Skeletal muscle cell (primary cell): ENCODE measurements at regions not wholly inside any gene's neighbourhood (a gene's known extent, or its start where the extent isn't known, plus 50 kb on each side); places are given as distances from the start of the nearest gene placed in this dataset.

Experiments
- DNase-seq: peaks from one replicate; pipeline ENCODE4 v3.0.0-alpha.2; 2010; ENCODE audit warnings: low read depth
- H3K4me3 ChIP-seq: 2 replicates; pipeline ENCODE4 v1.5.1; 2011; ENCODE audit warnings: low read depth, mild to moderate bottlenecking, control low read depth, low read length, moderate library complexity

DNA sequence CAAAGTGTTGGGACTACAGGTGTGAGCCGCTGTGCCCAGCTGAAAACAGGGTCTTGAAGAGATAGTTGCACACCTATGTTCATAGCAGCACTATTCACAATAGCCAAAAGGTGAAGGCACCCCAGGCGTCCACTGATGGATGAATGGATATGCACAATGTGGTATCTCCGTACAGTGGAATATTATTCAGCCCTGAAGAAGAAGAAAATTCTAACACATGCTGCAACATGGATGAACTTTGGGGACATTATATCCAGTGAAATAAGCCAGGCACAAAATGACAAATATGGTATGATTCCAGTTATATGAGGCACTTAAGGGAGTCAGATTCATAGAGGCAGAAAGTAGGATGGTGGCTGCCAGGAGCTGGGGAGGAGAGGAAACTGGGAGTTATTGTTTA, 137.6 kb upstream of the WNT4 start:
- H3K4me3 ChIP-seq = no peak overlapping the region
- DNase-seq = no peak

DNA sequence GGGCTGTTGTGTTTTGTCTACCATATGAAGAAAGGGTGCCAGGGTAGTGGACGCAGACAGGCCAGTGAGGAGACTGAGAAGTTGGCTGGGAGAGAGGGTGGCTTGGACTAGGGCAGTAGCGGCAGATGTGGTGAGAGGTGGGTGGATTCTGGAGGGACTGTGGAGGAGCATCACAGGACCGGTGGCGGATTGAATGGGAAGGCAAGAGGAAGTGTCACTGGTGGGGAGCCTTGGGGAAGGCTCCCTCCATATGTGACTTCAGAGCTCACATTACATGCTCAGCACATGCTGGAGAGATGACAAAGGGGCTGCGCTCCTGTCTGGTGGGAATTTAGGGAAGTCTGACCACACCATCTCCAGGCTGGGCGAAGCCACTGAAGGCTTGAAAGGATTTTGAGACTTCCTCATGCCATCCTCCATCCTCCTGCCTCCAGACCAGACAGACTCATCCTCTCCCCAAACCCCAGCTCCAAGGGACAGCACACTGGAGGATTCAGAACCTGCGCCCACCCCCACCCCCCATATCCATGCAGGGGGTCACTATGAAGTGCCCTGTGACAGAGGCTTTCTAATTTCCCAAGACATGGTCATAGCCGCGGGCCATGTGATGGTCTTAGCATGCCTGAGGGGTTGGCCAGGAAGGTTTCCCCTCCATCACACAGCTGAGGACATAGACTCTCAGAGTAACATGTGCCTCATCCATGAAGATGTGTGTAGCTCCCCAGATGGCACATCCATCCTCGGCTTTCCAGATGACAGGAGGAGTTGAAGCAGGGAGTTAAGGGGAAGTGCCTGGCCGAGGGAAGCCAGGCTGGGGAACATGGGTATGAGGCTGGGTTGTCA, 138.8 kb upstream of the WNT4 start:
- DNase-seq = no peak

DNA sequence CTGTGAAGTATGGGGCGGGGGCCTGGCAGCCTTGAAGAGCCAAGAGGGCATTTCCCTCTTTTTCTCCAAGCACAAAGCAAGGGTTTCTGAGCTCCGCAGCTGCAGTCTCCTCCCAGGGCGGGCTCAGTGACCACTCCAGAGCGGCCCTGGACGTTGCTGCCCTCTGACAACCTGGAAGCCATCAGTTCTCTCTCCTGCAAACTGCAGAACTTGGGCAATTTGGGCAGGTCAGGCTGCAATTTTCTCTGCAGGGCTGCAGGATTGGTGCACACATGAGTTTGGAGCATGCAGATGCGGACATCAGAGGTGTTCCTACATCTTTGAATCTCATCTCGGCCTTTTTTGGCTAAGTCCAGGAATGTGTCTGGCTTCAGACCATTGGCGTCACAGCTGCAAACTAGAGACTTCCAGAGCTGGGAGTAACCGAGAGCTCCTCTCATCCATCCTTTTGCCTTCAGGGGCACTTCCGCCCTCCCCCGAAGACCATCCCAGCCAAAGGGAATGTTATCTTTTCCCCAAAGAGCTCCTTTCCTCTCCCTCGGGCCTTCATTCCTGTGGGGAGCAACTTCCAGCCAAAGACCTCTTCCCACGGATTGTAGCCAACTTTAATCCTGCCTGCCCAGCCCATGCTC, 139.6 kb upstream of the WNT4 start:
- no peak for DNase-seq
- H3K4me3 ChIP-seq = no peak overlapping the region

More for the DNA sequence above, 138.8 kb upstream of the WNT4 start:
- no peak overlapping the region for H3K4me3 ChIP-seq

DNA sequence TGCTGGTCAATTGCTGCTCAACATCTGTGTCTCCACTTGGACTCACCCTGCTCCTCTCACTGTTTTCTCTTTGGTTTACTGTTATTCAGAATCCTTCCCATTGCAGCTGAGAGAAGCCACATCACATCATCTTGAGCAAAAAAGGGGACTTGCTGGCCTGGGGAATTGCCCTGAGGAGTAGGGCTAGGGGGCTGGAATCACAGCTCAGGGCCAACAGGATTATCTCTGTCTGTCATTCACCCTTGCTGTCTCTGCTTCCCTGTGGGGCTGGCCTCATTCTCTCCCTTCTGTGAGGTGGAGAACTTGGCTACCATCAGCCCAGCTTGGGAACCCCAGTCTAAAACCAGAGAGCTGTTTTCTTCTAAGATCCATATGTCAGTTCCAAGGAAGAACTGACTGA, 140.7 kb upstream of the WNT4 start:
- H3K4me3 ChIP-seq = no peak overlapping the region
- no peak for DNase-seq

DNA sequence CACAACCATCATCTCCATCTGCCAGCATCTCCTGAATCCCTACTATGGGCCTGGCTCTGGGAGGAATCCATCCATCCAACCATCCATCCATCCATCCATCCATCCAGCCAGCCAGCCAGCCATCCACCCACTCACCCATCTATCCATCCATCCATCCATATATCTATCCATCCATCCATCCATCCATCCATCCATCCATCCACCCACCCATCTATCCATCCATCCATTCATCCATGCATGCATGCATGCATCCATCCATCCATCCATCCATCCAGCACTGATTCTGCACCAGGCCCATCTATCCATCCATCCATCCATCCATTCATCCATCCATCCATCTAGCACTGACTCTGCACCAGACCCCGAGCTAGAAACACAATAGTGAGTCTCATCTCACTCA, 141.3 kb upstream of the WNT4 start:
- H3K4me3 ChIP-seq = no peak overlapping the region
- no peak for DNase-seq

DNA sequence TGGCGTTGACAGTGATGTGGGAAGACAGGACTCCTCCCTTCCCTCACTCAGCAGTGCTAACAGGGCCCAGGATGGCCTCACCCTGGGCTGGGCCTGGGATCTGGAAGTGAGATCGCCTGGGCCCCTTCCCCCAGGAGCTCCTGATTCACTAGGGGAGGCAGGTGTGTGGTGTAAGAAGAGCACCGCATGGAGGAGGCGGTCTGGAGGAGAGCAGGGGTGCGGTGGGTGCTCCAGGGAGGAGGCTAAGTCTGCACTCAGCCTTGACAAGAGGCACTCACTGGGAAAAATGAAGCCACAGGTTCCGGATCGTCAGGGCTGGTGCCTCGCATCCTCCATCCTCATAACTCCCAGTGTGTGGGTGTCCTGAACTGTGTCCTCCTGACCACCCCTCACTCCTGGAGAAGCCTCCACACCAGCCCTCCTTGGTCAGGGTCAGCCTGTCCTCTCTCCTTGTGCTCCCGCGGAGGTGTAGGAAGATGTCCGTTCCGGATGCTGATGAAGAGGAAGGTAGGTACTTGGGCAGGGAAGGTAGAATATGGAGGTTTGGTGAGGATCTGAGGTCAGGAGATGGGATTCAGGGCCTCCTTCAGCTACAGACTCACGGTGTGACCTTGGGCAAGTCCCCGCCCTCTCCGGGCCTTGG, 142.1 kb upstream of the WNT4 start:
- H3K4me3 ChIP-seq = no peak overlapping the region
- no peak for DNase-seq

DNA sequence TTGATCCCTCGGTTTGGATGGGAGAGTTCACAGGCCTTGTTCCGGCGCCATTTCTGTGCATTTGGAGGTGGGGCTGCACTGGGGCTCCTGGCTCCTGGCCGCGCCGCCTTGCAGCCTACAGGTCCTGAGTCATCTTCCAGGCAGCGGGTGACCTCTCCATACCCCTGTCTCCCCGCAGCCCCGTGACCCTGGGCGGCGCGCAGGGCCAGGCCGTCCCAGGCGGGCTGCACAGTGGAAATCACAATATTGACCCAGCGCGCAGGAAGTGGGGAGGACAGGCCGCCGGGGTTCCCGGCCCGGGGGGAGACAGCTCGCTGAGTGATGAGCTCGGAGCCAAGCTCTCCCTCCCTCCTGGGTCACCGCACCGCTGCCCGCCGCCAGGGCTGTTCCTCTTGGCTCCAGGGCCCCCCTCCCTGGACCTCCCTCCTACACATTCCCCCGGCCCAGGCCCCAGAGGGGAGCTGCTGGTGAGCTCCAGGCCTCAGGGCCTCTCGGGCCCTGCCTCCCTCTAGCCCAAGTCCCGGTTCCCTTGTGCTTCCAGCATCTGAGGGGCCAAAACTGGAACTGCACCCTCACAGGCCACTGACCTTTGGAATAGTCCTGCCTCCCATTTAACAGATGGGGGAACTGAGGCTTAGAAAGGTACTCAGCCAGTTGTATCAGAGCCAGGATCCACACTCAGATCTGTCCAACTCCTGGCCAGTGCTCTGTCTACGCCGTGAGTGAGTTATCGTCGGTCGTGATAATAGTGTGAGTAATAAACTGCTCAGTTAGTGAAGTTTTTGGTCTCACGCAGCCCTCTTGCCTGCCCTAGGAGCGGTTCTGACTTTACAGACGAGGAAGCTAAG, 142.9 kb upstream of the WNT4 start:
- H3K4me3 ChIP-seq = no peak overlapping the region
- no peak for DNase-seq

DNA sequence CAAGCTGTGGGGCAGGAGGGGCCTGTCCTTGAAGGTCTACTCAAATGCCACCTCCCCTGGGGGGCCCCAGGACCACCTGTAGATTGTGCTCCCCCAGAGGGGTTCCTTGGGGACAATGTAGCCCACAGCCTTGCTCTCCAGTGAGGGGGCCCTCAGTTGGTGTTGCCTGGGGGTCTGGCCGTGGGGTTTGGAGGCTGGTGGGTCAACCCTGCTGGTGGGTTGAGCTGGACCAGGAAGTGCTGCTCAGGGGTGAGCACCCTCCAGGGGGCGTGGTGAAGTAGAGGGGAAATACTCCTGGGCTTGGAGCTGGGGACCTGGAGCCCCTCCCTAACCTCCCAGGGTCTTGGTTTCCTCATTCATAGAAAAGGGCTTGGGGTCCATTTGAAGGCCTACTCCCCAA, 143.6 kb upstream of the WNT4 start:
- DNase-seq = no peak
- H3K4me3 ChIP-seq = no peak overlapping the region

DNA sequence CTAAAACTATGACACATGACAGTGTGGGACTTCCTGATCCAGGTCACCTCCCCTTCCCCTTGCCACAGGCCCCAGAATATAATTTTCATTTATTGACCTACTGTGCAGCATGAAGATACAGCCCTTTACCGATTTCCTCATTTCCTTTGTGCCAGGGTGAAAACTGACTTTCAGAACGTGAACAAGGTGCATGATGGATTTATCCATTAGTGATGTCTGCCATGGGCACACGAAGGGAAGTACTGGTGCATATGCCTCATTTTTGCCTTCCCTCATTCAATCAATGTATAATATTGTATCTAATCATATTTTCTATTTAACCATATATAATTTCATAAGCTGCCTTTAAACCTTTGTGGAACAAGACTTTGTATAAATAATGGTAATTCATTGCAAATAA, 144.4 kb upstream of the WNT4 start:
- no peak for DNase-seq
- no peak overlapping the region for H3K4me3 ChIP-seq

DNA sequence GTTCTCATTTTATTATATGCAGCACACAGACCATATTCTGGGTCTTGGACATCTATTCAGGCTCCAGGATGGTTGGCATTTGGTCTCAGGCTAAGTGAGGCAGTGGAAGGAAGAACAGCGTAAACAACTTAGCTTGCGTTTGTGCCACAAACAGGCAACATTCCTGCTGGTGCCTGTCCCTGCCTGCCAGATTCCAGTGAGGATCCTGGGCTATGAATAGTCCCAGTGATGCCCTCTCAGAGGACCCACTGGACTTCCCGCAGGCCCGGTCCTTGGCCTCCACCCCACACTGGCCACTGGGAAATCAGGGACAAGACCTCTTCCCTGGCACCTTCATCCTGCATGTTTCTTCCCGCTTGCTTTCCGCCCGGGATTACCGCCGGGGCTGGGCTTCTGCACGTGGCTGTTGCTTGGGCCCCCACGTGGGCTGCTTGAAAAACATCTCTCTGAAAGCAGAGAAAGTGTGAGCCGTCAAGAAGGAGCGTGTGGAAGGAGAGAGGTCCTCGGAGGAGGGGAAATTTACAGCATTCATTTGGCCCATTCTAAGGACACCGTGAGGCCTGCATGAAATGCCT, 145.1 kb upstream of the WNT4 start:
- no peak overlapping the region for H3K4me3 ChIP-seq
- no peak for DNase-seq

DNA sequence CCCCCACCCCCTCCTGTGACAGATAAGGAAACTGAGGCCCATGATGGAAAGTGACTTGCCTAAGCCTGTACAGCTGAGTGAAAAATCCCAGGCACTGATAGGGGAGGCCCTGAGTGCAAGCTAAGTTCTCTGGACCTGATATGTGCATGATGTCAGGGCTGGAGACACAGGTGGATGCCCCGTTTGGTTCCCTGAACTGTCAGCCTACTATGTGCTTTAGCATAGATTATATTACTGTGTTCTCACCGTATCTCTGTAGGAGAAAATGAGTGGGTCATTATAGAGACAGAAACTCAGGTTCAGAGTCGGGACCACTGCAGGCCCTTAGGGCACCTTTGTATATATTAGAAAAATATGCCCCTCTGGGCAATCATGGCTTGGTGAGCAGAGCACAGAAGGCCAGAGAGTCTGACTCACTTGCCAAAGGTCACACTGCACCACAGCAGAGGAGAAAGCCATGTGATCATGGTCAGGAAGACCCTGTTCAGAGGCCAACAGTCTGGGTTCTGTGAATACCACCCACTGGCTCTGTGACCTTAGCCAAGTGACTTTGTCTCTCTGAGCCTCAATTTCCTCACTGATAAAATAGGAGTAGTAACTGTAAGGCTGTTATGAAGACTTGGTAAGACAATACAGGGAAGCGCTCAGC, 145.8 kb upstream of the WNT4 start:
- H3K4me3 ChIP-seq = no peak overlapping the region

DNA sequence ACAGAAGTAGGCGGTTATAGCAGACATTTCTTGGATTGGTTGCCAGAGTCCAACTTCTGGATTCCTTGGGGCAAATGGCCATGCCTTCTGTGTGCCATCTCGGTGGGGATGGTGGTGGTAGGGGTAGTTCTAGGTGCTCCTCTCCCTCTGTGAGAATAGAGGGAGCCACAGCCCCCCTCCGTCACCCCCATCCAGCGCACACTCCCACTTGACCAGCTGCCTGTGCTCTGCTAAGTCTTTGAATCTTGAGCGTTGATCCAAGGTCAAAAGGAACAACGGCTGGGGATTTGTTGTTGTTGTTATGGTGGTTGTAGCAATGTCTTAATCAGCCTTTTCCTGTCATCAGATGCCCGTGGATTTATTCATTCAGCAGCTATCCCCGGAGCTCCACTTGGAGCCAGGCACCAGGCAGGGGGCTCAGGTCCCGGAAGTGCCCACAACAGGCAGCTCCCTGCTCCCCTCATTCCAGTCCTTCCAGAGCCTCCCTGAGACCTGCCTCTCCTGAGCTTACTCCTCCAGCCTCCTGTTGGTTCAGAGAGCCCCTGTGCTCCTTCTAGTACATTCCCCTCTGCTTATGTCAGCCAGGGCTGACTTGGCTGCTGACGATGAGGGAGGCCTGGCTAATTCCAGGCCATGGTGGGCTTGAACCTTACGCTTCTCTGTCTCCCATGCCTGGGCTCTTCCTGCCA, 146.6 kb upstream of the WNT4 start:
- DNase-seq = no peak
- no peak overlapping the region for H3K4me3 ChIP-seq

More for the DNA sequence above, 145.8 kb upstream of the WNT4 start:
- DNase-seq = no peak

DNA sequence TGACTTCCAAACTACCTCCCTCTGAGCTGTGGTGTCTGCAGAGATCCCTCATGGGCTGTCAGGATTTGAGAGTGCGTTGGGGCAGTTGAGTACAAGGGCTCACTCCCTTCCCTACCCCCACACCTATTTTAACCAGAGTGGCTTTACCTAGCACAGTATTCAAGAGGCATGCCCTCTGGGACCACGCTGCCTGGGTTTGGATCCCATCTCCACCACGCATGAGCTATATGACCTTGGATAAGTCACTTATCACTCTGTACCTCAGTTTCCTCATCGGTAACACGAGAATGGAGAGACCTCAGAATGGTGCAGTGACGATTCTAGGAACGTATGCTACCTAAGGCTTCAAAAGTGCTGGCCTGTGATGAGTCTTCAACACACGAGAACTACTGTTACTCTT, 147.3 kb upstream of the WNT4 start:
- no peak for DNase-seq
- H3K4me3 ChIP-seq = no peak overlapping the region

DNA sequence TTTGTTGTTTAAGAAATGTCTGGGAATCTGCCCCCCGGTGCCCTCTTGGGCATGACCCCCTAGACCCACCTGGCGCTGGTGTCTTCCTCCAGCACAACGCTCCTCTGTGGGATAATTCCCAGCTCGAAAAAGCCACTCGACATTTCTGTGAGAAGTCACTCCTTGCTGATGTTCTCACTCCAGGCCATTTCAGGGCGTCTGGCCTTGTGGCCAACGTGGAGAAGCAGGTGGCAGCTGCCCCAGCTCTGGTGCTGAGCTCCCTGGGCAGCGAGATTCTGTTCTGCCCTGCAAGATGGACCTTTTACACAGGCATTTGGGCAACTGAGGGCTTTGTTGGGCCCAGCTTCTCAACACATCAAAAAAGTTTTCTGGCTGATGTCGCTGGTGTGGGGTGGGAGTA, 147.7 kb upstream of the WNT4 start:
- DNase-seq = no peak
- H3K4me3 ChIP-seq = no peak overlapping the region

DNA sequence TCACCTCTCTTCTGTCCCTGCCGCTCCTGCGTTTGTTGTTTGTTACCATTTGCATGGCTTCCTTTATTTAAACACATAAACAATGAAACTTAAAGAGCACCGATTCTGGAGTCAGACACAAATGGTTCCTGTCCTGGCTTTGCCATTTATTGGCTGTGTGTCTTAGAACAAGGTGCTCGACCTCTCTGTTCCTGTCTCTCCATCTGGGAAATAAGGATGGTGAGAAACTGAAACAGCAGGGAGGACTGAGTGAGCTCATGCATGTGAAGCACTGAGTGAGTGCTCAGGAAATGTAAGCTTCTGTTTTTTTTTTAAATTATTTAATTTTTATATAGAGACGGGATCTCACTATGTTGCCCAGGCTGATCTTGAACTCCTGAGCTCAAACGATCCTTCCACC, 148.2 kb upstream of the WNT4 start:
- no peak overlapping the region for H3K4me3 ChIP-seq
- no peak for DNase-seq

DNA sequence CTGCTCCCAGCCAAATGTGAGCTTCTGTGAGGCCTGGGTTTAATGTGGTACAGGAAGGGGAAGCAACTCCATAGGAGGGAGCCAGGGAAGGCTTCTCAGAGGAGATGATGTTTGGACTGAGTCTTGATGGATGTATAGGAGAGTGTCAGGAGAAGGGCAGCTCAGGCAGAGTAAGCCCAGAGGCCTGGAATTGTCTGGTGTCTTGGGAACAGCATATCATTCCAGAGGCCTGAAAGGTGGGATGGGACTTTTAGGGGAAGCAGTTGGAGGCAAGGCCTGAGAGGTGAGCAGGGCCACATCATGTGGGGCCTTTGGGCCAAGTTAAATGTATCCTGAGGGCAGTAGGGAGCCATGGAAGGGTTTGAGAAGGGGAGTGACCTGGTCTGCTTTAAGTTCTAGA, 148.6 kb upstream of the WNT4 start:
- DNase-seq = no peak
- no peak overlapping the region for H3K4me3 ChIP-seq

DNA sequence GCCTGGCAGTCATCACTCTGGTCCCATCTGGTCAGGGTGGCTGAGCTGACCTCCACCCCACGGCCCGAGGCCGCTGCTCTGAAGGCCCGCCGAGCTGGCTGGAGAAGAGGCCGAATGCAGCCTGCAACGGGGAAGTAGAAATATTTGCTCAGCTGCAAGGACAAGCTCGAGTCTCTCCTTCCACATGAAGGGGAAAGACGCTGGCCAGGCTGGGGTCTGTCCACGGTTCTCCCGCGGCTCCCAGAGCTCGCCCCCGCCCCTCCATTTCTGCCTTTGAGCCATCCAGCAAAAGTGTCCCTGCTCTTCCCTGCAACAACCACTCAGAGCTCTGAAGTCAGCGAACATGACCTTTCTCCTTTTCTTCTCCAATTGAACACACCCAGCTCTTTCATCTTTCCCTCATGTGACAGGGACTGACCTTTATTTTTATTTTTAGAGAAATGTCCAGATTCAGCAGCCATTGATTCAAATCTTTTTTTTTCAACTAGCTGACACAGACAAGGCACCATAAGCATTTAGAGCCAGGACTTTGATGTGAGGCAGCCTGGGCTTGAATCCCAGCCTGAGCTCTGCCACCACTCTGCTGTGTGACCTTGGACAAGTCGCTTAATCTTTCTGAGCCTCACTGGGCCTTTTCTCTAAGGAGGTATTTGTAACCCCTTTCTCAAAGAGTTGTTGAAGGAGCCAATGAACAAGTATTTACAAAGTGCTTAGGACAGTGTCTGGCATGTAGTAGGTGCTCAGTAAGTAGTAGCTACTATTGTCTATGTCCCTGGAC, 149.3 kb upstream of the WNT4 start:
- no peak overlapping the region for H3K4me3 ChIP-seq
- DNase-seq = no peak

DNA sequence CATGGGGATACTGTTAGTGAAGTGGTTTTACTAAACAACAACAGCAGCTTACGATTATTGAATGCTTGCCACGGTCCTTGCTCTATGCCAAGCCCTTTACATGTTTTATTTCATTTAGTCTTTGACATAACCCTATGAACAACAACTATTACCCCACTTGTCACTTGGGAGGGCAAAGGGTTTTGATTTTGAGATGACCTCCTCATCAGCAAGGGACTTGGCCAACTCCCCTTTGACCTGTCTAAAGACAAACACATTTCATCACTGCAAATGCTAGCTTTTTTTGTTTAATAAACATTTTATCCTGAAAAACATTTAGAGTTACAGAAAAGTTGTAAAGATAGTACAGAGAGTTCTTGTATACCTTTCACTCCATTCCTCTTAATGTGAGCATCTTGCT, 152.5 kb upstream of the WNT4 start:
- no peak overlapping the region for H3K4me3 ChIP-seq
- DNase-seq = no peak
